Keratinocyte (primary cell): ENCODE measurements at regions not wholly inside any gene's neighbourhood (a gene's known extent, or its start where the extent isn't known, plus 50 kb on each side); places are given as distances from the start of the nearest gene placed in this dataset.

Experiments
- DNase-seq: peaks from one replicate; pipeline ENCODE4 v3.0.0-alpha.2; 2011; ENCODE audit warnings: low read depth, missing footprints, low spot score
- FAIRE-seq: peaks from 2 replicates; lab custom pipeline; 2011; peaks lifted over from hg19 to GRCh38; lab: Jason Lieb, UNC
- H2AFZ ChIP-seq: 2 replicates; pipeline ENCODE4 v1.6.0; 2012; ENCODE audit warnings: low read length, control low read depth, inconsistent platforms; ENCODE audit not compliant: control insufficient read depth
- H3K27ac ChIP-seq: 2 replicates; pipeline ENCODE4 v1.5.1; 2011; ENCODE audit warnings: low read length; ENCODE audit not compliant: control insufficient read depth, insufficient read depth
- H3K27me3 ChIP-seq: 3 replicates; pipeline ENCODE4 v1.6.0; 2011; ENCODE audit warnings: low read length; ENCODE audit not compliant: control insufficient read depth, insufficient read depth; ENCODE audit errors: extremely low read depth
- H3K36me3 ChIP-seq, 2 experiments: 2 replicates in 1 of 2; 3 replicates in 1 of 2; pipeline ENCODE4 v1.5.1; 2011; ENCODE audit warnings: low read length in 2 of 2, mild to moderate bottlenecking in 1 of 2; ENCODE audit not compliant: control insufficient read depth in 2 of 2, insufficient read depth in 2 of 2; ENCODE audit errors: extremely low read depth in 1 of 2
- H3K4me1 ChIP-seq: 3 replicates; pipeline ENCODE4 v1.5.1; 2011; ENCODE audit warnings: low read length; ENCODE audit not compliant: control insufficient read depth, insufficient read depth; ENCODE audit errors: extremely low read depth
- H3K4me2 ChIP-seq: 3 replicates; pipeline ENCODE4 v1.6.0; 2011; ENCODE audit warnings: low read depth, low read length; ENCODE audit not compliant: control insufficient read depth, insufficient read depth; ENCODE audit errors: extremely low read depth
- H3K4me3 ChIP-seq, 3 experiments: fragments of 200-600 bp in 1 of 3; sonication (generic) in 1 of 3; 2 replicates in 2 of 3; 3 replicates in 1 of 3; pipeline ENCODE4 v1.5.1; 2011 to 2016; ENCODE audit warnings: low read length in 3 of 3, mild to moderate bottlenecking in 3 of 3, control low read depth in 2 of 3, inconsistent platforms in 1 of 3, low read depth in 1 of 3, mixed read lengths in 1 of 3, mixed run types in 1 of 3, moderate library complexity in 1 of 3; ENCODE audit not compliant: control insufficient read depth in 2 of 3, insufficient read depth in 2 of 3; ENCODE audit errors: extremely low read depth in 1 of 3
- H3K79me2 ChIP-seq: 2 replicates; pipeline ENCODE4 v1.6.0; 2012; ENCODE audit warnings: low read length; ENCODE audit not compliant: control insufficient read depth, insufficient read depth
- H3K9ac ChIP-seq: 3 replicates; pipeline ENCODE4 v1.6.0; 2011; ENCODE audit warnings: low read length; ENCODE audit not compliant: control insufficient read depth, insufficient read depth; ENCODE audit errors: extremely low read depth
- H3K9me1 ChIP-seq: 3 replicates; pipeline ENCODE4 v1.6.0; 2011; ENCODE audit warnings: low read length; ENCODE audit not compliant: control insufficient read depth, insufficient read depth; ENCODE audit errors: extremely low read depth
- H3K9me3 ChIP-seq: 2 replicates; pipeline ENCODE4 v1.5.1; 2012; ENCODE audit warnings: low read depth, low read length; ENCODE audit not compliant: control insufficient read depth
- H4K20me1 ChIP-seq: 3 replicates; pipeline ENCODE4 v1.6.0; 2011; ENCODE audit warnings: low read length; ENCODE audit not compliant: control insufficient read depth, insufficient read depth; ENCODE audit errors: extremely low read depth
- EZH2 ChIP-seq: IDR thresholded peaks from one replicate; pipeline ENCODE4 v1.6.1; 2012; ENCODE audit warnings: inconsistent platforms, mild to moderate bottlenecking, low read length, moderate library complexity
- dilution Hi-C: fragments of 300-500 bp; cut with MboI; formaldehyde crosslinking; loops from one replicate; pipeline ENCODE4 v1.7.0; 2020; ENCODE audit warnings: low sequenced_read_pairs; ENCODE audit not compliant: extremely low pct_ligation_motif_present
- TF ChIP-seq, protein P1 (sequence below), 3 experiments: IDR thresholded peaks in 1 of 3; conservative IDR thresholded peaks in 1 of 3; optimal IDR thresholded peaks in 1 of 3; 2 replicates in 2 of 3; 3 replicates in 1 of 3; pipeline versions ENCODE3 to v1.5.1; 2011; ENCODE audit warnings: low read length in 3 of 3, mild to moderate bottlenecking in 3 of 3, moderate library complexity in 2 of 3, control low read depth in 1 of 3, inconsistent platforms in 1 of 3; ENCODE audit not compliant: insufficient read depth in 2 of 3; ENCODE audit errors: extremely low read depth in 1 of 3

- H3K36me3 ChIP-seq = no peaks in the 10 kb centered on the region
- H2AFZ ChIP-seq = no peak overlapping the region
- TF ChIP-seq, protein P1, sequence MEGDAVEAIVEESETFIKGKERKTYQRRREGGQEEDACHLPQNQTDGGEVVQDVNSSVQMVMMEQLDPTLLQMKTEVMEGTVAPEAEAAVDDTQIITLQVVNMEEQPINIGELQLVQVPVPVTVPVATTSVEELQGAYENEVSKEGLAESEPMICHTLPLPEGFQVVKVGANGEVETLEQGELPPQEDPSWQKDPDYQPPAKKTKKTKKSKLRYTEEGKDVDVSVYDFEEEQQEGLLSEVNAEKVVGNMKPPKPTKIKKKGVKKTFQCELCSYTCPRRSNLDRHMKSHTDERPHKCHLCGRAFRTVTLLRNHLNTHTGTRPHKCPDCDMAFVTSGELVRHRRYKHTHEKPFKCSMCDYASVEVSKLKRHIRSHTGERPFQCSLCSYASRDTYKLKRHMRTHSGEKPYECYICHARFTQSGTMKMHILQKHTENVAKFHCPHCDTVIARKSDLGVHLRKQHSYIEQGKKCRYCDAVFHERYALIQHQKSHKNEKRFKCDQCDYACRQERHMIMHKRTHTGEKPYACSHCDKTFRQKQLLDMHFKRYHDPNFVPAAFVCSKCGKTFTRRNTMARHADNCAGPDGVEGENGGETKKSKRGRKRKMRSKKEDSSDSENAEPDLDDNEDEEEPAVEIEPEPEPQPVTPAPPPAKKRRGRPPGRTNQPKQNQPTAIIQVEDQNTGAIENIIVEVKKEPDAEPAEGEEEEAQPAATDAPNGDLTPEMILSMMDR (optimal IDR thresholded peaks at IDR 0.05 in 1 of 3, IDR thresholded peaks at IDR 0.05 in 1 of 3, conservative IDR thresholded peaks at IDR 0.05 in 1 of 3; ENCODE audit: extremely low read depth in 1 of 3, insufficient read depth in 2 of 3, low read length in 3 of 3) = no peak
- no peaks in the 10 kb centered on the region for H3K9me3 ChIP-seq
- FAIRE-seq (no peak), DNase-seq (no peak)
- no peak overlapping the region for H3K27ac ChIP-seq
- dilution Hi-C loops = no loop called here
- no peak overlapping the region for H3K9ac ChIP-seq
- H3K4me3 ChIP-seq = no peak overlapping the region
- peaks cover 8% of the 10 kb centered on the region for H3K4me1 ChIP-seq
- no peaks in the 10 kb centered on the region for H3K9me1 ChIP-seq
- no peaks in the 10 kb centered on the region for H3K79me2 ChIP-seq
- no peak overlapping the region for H3K4me2 ChIP-seq
- no peaks in the 10 kb centered on the region for H4K20me1 ChIP-seq
- H3K27me3 ChIP-seq = no peaks in the 10 kb centered on the region
Observed at GRCh38 chr20:43798291-43799149, 71.7 kb upstream of the GTSF1L start.

DNA sequence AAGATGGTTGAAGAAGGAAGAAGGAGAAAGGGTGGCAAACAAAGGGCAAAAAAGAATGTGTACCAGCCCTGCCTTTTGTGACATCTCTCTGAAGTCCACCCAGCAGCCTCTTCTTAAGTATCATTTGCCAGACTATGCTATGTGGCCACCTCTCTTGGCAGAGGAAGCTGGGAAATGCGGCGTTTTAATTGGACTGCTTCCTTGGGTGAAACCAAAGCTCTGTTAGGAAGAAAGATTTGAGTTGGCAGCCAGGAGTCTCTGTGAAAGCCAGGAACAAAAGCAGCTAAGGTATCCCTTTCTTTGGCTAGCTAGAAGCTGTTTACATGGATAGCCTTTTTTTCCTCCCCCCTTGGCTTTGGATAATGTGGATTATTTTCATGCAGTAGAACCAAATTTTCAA lies 67.5 kb upstream of the GTSF1L start:
- dilution Hi-C loops = no loop called here
- no peaks in the 10 kb centered on the region for H3K79me2 ChIP-seq
- H3K27ac ChIP-seq = no peak overlapping the region
- no peaks in the 10 kb centered on the region for H3K27me3 ChIP-seq
- no peaks in the 10 kb centered on the region for H3K36me3 ChIP-seq
- no peak overlapping the region for H3K9ac ChIP-seq
- no peaks in the 10 kb centered on the region for H4K20me1 ChIP-seq
- no peak overlapping the region for H3K4me3 ChIP-seq
- no peak overlapping the region for H3K4me2 ChIP-seq
- TF ChIP-seq, protein P1 (optimal IDR thresholded peaks at IDR 0.05 in 1 of 3, IDR thresholded peaks at IDR 0.05 in 1 of 3, conservative IDR thresholded peaks at IDR 0.05 in 1 of 3; ENCODE audit: extremely low read depth in 1 of 3, insufficient read depth in 2 of 3, low read length in 3 of 3) = no peak
- no peak for TF ChIP-seq EZH2
- H3K9me1 ChIP-seq = no peaks in the 10 kb centered on the region
- DNase-seq (no peak), FAIRE-seq (no peak)
- no peaks in the 10 kb centered on the region for H3K4me1 ChIP-seq
- no peak overlapping the region for H2AFZ ChIP-seq
- H3K9me3 ChIP-seq = no peaks in the 10 kb centered on the region
